Mesothelial cell of epicardium (in vitro differentiated cells): ENCODE measurements at regions not wholly inside any gene's neighbourhood (a gene's known extent, or its start where the extent isn't known, plus 50 kb on each side); places are given as distances from the start of the nearest gene placed in this dataset.
A peak's percentile ranks its signal among the peaks of the same experiment; 100 is the strongest.

Source experiments
- DNase-seq, 2 experiments: peaks; one replicate each; pipeline ENCODE4 v3.0.0; 2021; ENCODE audit warnings: low spot score in 2 of 2; ENCODE audit not compliant: unreplicated experiment in 2 of 2
- H3K27ac Mint-ChIP-seq: 2 replicates; pipeline ENCODE4 v1.8.0; 2021; ENCODE audit warnings: mixed read lengths
- H3K27me3 Mint-ChIP-seq: 2 replicates; pipeline ENCODE4 v1.8.0; 2021; ENCODE audit warnings: low read depth, mixed read lengths
- H3K36me3 Mint-ChIP-seq: 2 replicates; pipeline ENCODE4 v1.8.0; 2021; ENCODE audit warnings: mixed read lengths
- H3K4me1 Mint-ChIP-seq: 2 replicates; pipeline ENCODE4 v1.8.0; 2021; ENCODE audit warnings: mixed read lengths
- H3K4me3 Mint-ChIP-seq: 2 replicates; pipeline ENCODE4 v1.8.0; 2021; ENCODE audit warnings: mild to moderate bottlenecking, moderate library complexity, mixed read lengths
- H3K9me3 Mint-ChIP-seq: 2 replicates; pipeline ENCODE4 v1.8.0; 2021; ENCODE audit warnings: mixed read lengths
- CTCF ChIP-seq: fragments of 200-600 bp; sonication (generic); IDR thresholded peaks from one replicate; pipeline ENCODE4 v1.5.0; 2021; ENCODE audit warnings: antibody characterized with exemption; ENCODE audit not compliant: unreplicated experiment

- Mint-ChIP-seq H3K27me3 (no peaks in the 10 kb centered on the region), H3K4me1 (peaks cover 69% of the 10 kb centered on the region)
Observed at GRCh38 chr10:78281627-78282026, 248.0 kb downstream of the RPS24 start.

DNA sequence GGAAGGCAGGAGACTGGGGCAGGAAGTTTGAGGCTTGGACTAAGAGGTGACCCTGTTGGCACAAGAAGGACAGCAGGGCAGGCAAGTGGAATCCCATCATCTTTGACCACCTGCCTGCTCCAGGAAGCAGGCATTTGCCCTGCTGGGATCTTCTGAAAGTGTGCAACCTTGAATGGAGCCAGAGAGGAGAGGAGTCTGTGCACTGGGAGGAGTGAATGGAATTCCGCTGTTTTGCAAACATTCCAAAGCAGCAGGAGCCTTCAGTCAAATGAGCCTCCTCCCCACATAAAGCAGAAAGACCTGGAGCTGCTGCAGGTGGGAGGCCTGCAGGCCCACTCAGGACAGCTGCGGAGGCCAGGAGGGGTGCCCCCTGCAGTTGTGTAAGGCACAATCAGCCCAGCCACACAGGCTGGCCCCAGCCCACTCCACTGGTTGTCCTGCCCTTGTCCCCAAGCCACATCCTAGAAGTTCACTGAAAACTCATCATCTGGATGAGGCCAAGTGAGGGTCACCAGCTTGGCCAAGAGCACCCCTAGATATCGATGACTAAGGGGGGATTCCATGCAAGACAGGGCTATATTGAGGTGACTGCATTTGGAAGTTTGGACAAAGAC is 249.5 kb downstream of the RPS24 start:
- H3K4me1 Mint-ChIP-seq = peaks cover 69% of the 10 kb centered on the region
- H3K27me3 Mint-ChIP-seq = no peaks in the 10 kb centered on the region
- no peak overlapping the region for H3K4me3 Mint-ChIP-seq
- DNase-seq = no peak
- peak overlapping the region; percentile 69 for H3K27ac Mint-ChIP-seq
- H3K36me3 Mint-ChIP-seq = no peaks in the 10 kb centered on the region
- H3K9me3 Mint-ChIP-seq = no peaks in the 10 kb centered on the region
- no peak for TF ChIP-seq CTCF

More at GRCh38 chr10:78281627-78282026, 248.0 kb downstream of the RPS24 start:
- Mint-ChIP-seq H3K36me3 (no peaks in the 10 kb centered on the region), H3K27ac (no peak overlapping the region), H3K4me3 (no peak overlapping the region), H3K9me3 (no peaks in the 10 kb centered on the region)
- TF ChIP-seq CTCF = no peak
- no peak for DNase-seq

DNA sequence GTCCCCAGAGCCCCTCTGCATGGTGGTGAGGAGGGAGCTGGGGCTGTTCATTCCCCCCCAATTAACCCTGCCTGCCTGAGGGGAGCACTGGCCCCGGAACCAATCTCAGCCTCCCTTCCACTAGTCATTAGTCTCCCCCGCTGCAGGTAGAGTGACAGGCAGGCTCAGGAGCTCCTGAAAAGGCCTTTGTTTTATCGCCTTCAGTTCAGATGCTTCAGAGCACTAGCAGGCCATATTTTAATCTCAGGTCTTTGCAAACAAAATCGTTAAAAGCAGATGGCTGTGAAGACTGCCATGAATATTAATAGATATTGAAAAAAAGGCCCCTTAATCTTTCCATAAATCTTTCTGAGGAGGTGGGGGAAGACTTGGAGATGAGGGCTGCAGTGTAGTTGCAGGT is 250.7 kb downstream of the RPS24 start:
- Mint-ChIP-seq H3K27me3 (no peaks in the 10 kb centered on the region), H3K9me3 (no peaks in the 10 kb centered on the region), H3K4me1 (peaks cover 80% of the 10 kb centered on the region), H3K4me3 (no peak overlapping the region), H3K36me3 (no peaks in the 10 kb centered on the region), H3K27ac (peak overlapping the region; percentile 19)
- DNase-seq = no peak
- no peak for TF ChIP-seq CTCF

- H3K27ac Mint-ChIP-seq = no peak overlapping the region
- no peak for DNase-seq
- H3K4me3 Mint-ChIP-seq = no peak overlapping the region
- H3K9me3 Mint-ChIP-seq = no peaks in the 10 kb centered on the region
- no peaks in the 10 kb centered on the region for H3K36me3 Mint-ChIP-seq
- H3K4me1 Mint-ChIP-seq = peaks cover 82% of the 10 kb centered on the region
- TF ChIP-seq CTCF = no peak
- no peaks in the 10 kb centered on the region for H3K27me3 Mint-ChIP-seq
Observed at GRCh38 chr10:78285226-78285625, 251.6 kb downstream of the RPS24 start.

DNA sequence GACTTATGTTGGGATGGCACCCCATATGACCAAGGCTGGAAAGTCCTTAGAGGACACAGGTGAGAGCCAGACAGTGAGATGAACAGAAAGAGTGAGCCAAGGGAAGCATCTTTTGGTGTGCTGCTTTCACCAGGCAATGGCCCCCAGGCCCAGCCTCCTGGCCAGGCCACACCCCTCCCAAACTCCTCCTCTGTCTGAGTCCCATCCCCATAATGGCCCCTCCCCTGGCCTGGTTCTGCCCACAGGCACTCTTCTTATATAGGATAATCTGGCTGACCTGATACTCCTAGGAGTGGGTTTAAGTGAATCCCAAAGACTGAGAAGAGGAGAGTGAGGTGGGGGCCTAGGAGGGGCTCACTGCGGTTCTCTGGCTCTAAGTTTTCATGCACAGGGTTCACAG is 252.5 kb downstream of the RPS24 start:
- H3K36me3 Mint-ChIP-seq = no peaks in the 10 kb centered on the region
- H3K27me3 Mint-ChIP-seq = no peaks in the 10 kb centered on the region
- TF ChIP-seq CTCF = no peak
- H3K4me3 Mint-ChIP-seq = no peak overlapping the region
- H3K9me3 Mint-ChIP-seq = no peaks in the 10 kb centered on the region
- DNase-seq = no peak
- no peak overlapping the region for H3K27ac Mint-ChIP-seq
- H3K4me1 Mint-ChIP-seq = peaks cover 81% of the 10 kb centered on the region

DNA sequence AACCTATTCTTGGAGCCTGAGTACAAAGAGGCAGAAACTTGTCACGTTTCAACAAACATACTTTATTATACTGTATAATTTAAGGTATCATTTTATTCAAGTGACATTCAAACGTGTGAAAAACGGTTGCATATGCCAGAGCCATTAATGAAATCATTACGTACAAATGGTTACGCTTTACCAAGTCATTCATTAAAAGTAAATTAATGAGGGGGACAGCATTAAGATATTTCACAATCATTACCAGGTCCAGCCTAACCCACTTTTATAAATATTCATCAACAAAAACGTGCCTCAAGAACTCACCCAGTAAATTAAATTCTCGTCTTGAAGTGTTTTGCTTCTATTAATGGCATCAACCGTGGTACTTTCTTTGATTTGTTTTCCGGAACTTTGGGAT is 253.0 kb downstream of the RPS24 start:
- no peaks in the 10 kb centered on the region for H3K27me3 Mint-ChIP-seq
- peaks cover 86% of the 10 kb centered on the region for H3K4me1 Mint-ChIP-seq
- TF ChIP-seq CTCF = no peak

More for the DNA sequence above, 253.0 kb downstream of the RPS24 start:
- no peak overlapping the region for H3K4me3 Mint-ChIP-seq
- H3K27ac Mint-ChIP-seq = no peak overlapping the region
- no peaks in the 10 kb centered on the region for H3K36me3 Mint-ChIP-seq
- H3K9me3 Mint-ChIP-seq = no peaks in the 10 kb centered on the region
- no peak for DNase-seq
